ENCODE measurements at regions not wholly inside any gene's neighbourhood (a gene's known extent, or its start where the extent isn't known, plus 50 kb on each side); places are given as distances from the start of the nearest gene placed in this dataset.

- Histone ChIP-seq H3K27me3 (replicated peaks; ENCODE audit: control insufficient read depth, insufficient read depth, low read length, poor library complexity, severe bottlenecking) (no peaks in the 10 kb centered on the region), H3K27ac (ENCODE audit: insufficient read depth, low read length, poor library complexity, severe bottlenecking) (no peak overlapping the region), H3K4me3 (ENCODE audit: insufficient read depth, low read depth, low read length, poor library complexity, severe bottlenecking) (no peak overlapping the region), H3K9me3 (ENCODE audit: control insufficient read depth, low read length) (no peaks in the 10 kb centered on the region), H3K36me3 (ENCODE audit: control insufficient read depth, insufficient read depth, low read length) (no peaks in the 10 kb centered on the region), H3K4me1 (ENCODE audit: control insufficient read depth, insufficient read depth, low read length, poor library complexity, severe bottlenecking) (no peaks in the 10 kb centered on the region)
- no peak for DNase-seq
Measured at GRCh38 chr16:51722467-51722866, 571.4 kb upstream of the SALL1 start.

GRCh38 chr16:51719376-51719775 is 568.3 kb upstream of the SALL1 start:
- Histone ChIP-seq H3K9me3 (ENCODE audit: control insufficient read depth, low read length) (no peaks in the 10 kb centered on the region), H3K4me3 (ENCODE audit: insufficient read depth, low read depth, low read length, poor library complexity, severe bottlenecking) (no peak overlapping the region), H3K27me3 (replicated peaks; ENCODE audit: control insufficient read depth, insufficient read depth, low read length, poor library complexity, severe bottlenecking) (no peaks in the 10 kb centered on the region), H3K4me1 (ENCODE audit: control insufficient read depth, insufficient read depth, low read length, poor library complexity, severe bottlenecking) (no peaks in the 10 kb centered on the region), H3K36me3 (ENCODE audit: control insufficient read depth, insufficient read depth, low read length) (no peaks in the 10 kb centered on the region), H3K27ac (ENCODE audit: insufficient read depth, low read length, poor library complexity, severe bottlenecking) (no peak overlapping the region)
- DNase-seq, result no peak

- no peak overlapping the region for H3K4me3 ChIP-seq (ENCODE audit: insufficient read depth, low read depth, low read length, poor library complexity, severe bottlenecking)
- H3K27ac ChIP-seq (ENCODE audit: insufficient read depth, low read length, poor library complexity, severe bottlenecking), result no peak overlapping the region
- H3K9me3 ChIP-seq (ENCODE audit: control insufficient read depth, low read length), result no peaks in the 10 kb centered on the region
- no peak for DNase-seq
- H3K4me1 ChIP-seq (ENCODE audit: control insufficient read depth, insufficient read depth, low read length, poor library complexity, severe bottlenecking), result no peaks in the 10 kb centered on the region
- H3K27me3 ChIP-seq (replicated peaks; ENCODE audit: control insufficient read depth, insufficient read depth, low read length, poor library complexity, severe bottlenecking), result no peaks in the 10 kb centered on the region
- no peaks in the 10 kb centered on the region for H3K36me3 ChIP-seq (ENCODE audit: control insufficient read depth, insufficient read depth, low read length)
Measured at GRCh38 chr16:51716195-51716594, 565.1 kb upstream of the SALL1 start.

- no peaks in the 10 kb centered on the region for H3K9me3 ChIP-seq (ENCODE audit: control insufficient read depth, low read length)
Measured at GRCh38 chr16:51713502-51713901, 562.4 kb upstream of the SALL1 start.

GRCh38 chr16:51710905-51711563 is 560.0 kb upstream of the SALL1 start:
- no peak overlapping the region for H3K4me3 ChIP-seq (ENCODE audit: insufficient read depth, low read depth, low read length, poor library complexity, severe bottlenecking)
- no peaks in the 10 kb centered on the region for H3K9me3 ChIP-seq (ENCODE audit: control insufficient read depth, low read length)
- no peak for DNase-seq
- H3K36me3 ChIP-seq (ENCODE audit: control insufficient read depth, insufficient read depth, low read length), result no peaks in the 10 kb centered on the region
- H3K27ac ChIP-seq (ENCODE audit: insufficient read depth, low read length, poor library complexity, severe bottlenecking), result no peak overlapping the region
- no peaks in the 10 kb centered on the region for H3K4me1 ChIP-seq (ENCODE audit: control insufficient read depth, insufficient read depth, low read length, poor library complexity, severe bottlenecking)
- H3K27me3 ChIP-seq (replicated peaks; ENCODE audit: control insufficient read depth, insufficient read depth, low read length, poor library complexity, severe bottlenecking), result no peaks in the 10 kb centered on the region

More at GRCh38 chr16:51713502-51713901, 562.4 kb upstream of the SALL1 start:
- Histone ChIP-seq H3K27ac (ENCODE audit: insufficient read depth, low read length, poor library complexity, severe bottlenecking) (no peak overlapping the region), H3K36me3 (ENCODE audit: control insufficient read depth, insufficient read depth, low read length) (no peaks in the 10 kb centered on the region), H3K4me3 (ENCODE audit: insufficient read depth, low read depth, low read length, poor library complexity, severe bottlenecking) (no peak overlapping the region), H3K27me3 (replicated peaks; ENCODE audit: control insufficient read depth, insufficient read depth, low read length, poor library complexity, severe bottlenecking) (no peaks in the 10 kb centered on the region), H3K4me1 (ENCODE audit: control insufficient read depth, insufficient read depth, low read length, poor library complexity, severe bottlenecking) (no peaks in the 10 kb centered on the region)
- no peak for DNase-seq

- H3K4me3 ChIP-seq (ENCODE audit: insufficient read depth, low read depth, low read length, poor library complexity, severe bottlenecking), result no peak overlapping the region
- no peak overlapping the region for H3K27ac ChIP-seq (ENCODE audit: insufficient read depth, low read length, poor library complexity, severe bottlenecking)
- DNase-seq, result no peak
- no peaks in the 10 kb centered on the region for H3K27me3 ChIP-seq (replicated peaks; ENCODE audit: control insufficient read depth, insufficient read depth, low read length, poor library complexity, severe bottlenecking)
- H3K36me3 ChIP-seq (ENCODE audit: control insufficient read depth, insufficient read depth, low read length), result no peaks in the 10 kb centered on the region
- H3K4me1 ChIP-seq (ENCODE audit: control insufficient read depth, insufficient read depth, low read length, poor library complexity, severe bottlenecking), result no peaks in the 10 kb centered on the region
- H3K9me3 ChIP-seq (ENCODE audit: control insufficient read depth, low read length), result peaks cover 4% of the 10 kb centered on the region
Measured at GRCh38 chr16:51710186-51710585, 559.1 kb upstream of the SALL1 start.

- DNase-seq, result no peak
- Histone ChIP-seq H3K4me3 (ENCODE audit: insufficient read depth, low read depth, low read length, poor library complexity, severe bottlenecking) (no peak overlapping the region), H3K9me3 (ENCODE audit: control insufficient read depth, low read length) (peaks cover 4% of the 10 kb centered on the region), H3K27ac (ENCODE audit: insufficient read depth, low read length, poor library complexity, severe bottlenecking) (no peak overlapping the region), H3K27me3 (replicated peaks; ENCODE audit: control insufficient read depth, insufficient read depth, low read length, poor library complexity, severe bottlenecking) (no peaks in the 10 kb centered on the region), H3K36me3 (ENCODE audit: control insufficient read depth, insufficient read depth, low read length) (no peaks in the 10 kb centered on the region), H3K4me1 (ENCODE audit: control insufficient read depth, insufficient read depth, low read length, poor library complexity, severe bottlenecking) (no peaks in the 10 kb centered on the region)
Measured at GRCh38 chr16:51708861-51709260, 557.8 kb upstream of the SALL1 start.

- no peak overlapping the region for H3K4me3 ChIP-seq (ENCODE audit: insufficient read depth, low read depth, low read length, poor library complexity, severe bottlenecking)
- DNase-seq, result no peak
Measured at GRCh38 chr16:51707666-51708065, 556.6 kb upstream of the SALL1 start.

GRCh38 chr16:51705142-51705541 is 554.1 kb upstream of the SALL1 start:
- no peaks in the 10 kb centered on the region for H3K4me1 ChIP-seq (ENCODE audit: control insufficient read depth, insufficient read depth, low read length, poor library complexity, severe bottlenecking)
- H3K27ac ChIP-seq (ENCODE audit: insufficient read depth, low read length, poor library complexity, severe bottlenecking), result no peak overlapping the region
- no peaks in the 10 kb centered on the region for H3K27me3 ChIP-seq (replicated peaks; ENCODE audit: control insufficient read depth, insufficient read depth, low read length, poor library complexity, severe bottlenecking)
- H3K4me3 ChIP-seq (ENCODE audit: insufficient read depth, low read depth, low read length, poor library complexity, severe bottlenecking), result no peak overlapping the region
- peaks cover 4% of the 10 kb centered on the region for H3K9me3 ChIP-seq (ENCODE audit: control insufficient read depth, low read length)
- DNase-seq, result no peak
- no peaks in the 10 kb centered on the region for H3K36me3 ChIP-seq (ENCODE audit: control insufficient read depth, insufficient read depth, low read length)

More at GRCh38 chr16:51707666-51708065, 556.6 kb upstream of the SALL1 start:
- H3K27ac ChIP-seq (ENCODE audit: insufficient read depth, low read length, poor library complexity, severe bottlenecking), result no peak overlapping the region
- H3K36me3 ChIP-seq (ENCODE audit: control insufficient read depth, insufficient read depth, low read length), result no peaks in the 10 kb centered on the region
- H3K4me1 ChIP-seq (ENCODE audit: control insufficient read depth, insufficient read depth, low read length, poor library complexity, severe bottlenecking), result no peaks in the 10 kb centered on the region
- no peaks in the 10 kb centered on the region for H3K27me3 ChIP-seq (replicated peaks; ENCODE audit: control insufficient read depth, insufficient read depth, low read length, poor library complexity, severe bottlenecking)
- peaks cover 4% of the 10 kb centered on the region for H3K9me3 ChIP-seq (ENCODE audit: control insufficient read depth, low read length)

GRCh38 chr16:51701025-51701424 is 550.0 kb upstream of the SALL1 start:
- no peaks in the 10 kb centered on the region for H3K36me3 ChIP-seq (ENCODE audit: control insufficient read depth, insufficient read depth, low read length)
- H3K4me1 ChIP-seq (ENCODE audit: control insufficient read depth, insufficient read depth, low read length, poor library complexity, severe bottlenecking), result no peaks in the 10 kb centered on the region
- H3K27me3 ChIP-seq (replicated peaks; ENCODE audit: control insufficient read depth, insufficient read depth, low read length, poor library complexity, severe bottlenecking), result no peaks in the 10 kb centered on the region
- no peak for DNase-seq
- H3K27ac ChIP-seq (ENCODE audit: insufficient read depth, low read length, poor library complexity, severe bottlenecking), result no peak overlapping the region
- peaks cover 4% of the 10 kb centered on the region for H3K9me3 ChIP-seq (ENCODE audit: control insufficient read depth, low read length)
- no peak overlapping the region for H3K4me3 ChIP-seq (ENCODE audit: insufficient read depth, low read depth, low read length, poor library complexity, severe bottlenecking)

Data from effector memory CD4-positive, alpha-beta T cell (primary cell).